ENCODE measurements at regions not wholly inside any gene's neighbourhood (a gene's known extent, or its start where the extent isn't known, plus 50 kb on each side); places are given as distances from the start of the nearest gene placed in this dataset.

DNA sequence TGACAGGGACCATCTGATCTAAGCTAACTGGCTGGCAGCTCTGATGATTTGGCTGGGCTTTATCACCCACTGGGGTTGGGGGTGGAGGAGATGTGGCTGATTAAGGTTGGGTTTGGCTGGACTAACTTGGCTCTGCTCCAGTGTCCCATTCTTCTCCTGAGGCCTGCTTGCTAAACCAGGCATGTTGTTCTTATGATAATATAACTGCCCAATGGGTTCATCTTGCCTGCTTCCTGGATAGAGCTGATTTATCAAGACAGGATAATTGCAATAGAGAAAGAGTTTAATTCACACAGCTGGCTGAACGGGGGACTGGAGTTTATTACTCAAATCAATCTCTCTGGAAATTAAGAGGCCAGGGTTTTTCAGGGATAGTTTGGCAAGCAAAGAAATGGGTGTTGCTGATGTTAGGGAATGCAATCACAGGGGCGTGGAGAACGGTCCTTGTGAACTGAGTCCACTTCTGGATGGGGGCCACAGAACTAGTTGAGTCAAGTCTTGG lies 150.4 kb downstream of the PTH2R start:
- Histone ChIP-seq H3K27ac (no peak overlapping the region), H3K4me3 (no peak overlapping the region)
- TF ChIP-seq, protein P1, sequence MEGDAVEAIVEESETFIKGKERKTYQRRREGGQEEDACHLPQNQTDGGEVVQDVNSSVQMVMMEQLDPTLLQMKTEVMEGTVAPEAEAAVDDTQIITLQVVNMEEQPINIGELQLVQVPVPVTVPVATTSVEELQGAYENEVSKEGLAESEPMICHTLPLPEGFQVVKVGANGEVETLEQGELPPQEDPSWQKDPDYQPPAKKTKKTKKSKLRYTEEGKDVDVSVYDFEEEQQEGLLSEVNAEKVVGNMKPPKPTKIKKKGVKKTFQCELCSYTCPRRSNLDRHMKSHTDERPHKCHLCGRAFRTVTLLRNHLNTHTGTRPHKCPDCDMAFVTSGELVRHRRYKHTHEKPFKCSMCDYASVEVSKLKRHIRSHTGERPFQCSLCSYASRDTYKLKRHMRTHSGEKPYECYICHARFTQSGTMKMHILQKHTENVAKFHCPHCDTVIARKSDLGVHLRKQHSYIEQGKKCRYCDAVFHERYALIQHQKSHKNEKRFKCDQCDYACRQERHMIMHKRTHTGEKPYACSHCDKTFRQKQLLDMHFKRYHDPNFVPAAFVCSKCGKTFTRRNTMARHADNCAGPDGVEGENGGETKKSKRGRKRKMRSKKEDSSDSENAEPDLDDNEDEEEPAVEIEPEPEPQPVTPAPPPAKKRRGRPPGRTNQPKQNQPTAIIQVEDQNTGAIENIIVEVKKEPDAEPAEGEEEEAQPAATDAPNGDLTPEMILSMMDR (IDR thresholded peaks at IDR 0.05), result no peak
- no peak for DNase-seq (ENCODE audit: low spot score)

DNA sequence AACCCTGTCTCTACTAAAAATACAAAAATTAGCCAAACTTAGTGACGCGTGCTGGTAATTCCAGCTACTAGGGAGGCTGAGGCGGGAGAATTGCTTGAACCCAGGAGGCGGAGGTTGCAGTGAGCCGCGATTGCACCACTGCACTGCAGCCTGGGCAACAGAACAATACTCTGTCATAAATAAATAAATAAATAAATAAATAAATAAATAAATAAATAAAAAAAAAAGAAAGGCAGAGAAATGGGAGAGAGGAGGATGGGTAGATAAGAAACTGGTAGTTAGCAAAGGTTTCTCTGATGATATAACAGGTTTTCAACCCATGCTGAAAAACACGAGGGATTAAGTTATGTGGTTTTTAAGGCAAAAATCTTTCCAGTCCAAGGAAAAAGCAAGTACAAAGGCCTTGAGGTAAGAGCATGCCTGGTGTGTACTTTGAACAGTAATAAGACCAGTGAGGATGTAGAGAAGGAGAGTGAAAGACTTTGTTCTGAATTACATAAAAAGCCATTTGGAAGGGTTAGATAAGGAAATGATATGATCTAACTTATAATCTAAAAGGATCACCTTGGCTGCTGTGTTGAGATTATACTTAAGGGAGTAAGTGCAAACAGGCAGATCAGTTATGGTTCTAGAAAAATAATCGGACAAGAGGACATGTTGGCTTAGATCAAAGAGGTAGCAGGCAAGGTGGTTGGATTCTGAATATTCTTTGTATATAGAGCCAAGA lies 159.3 kb downstream of the PTH2R start:
- TF ChIP-seq, protein P1 (IDR thresholded peaks at IDR 0.05), result no peak
- no peak for DNase-seq (ENCODE audit: low spot score)
- Histone ChIP-seq H3K4me3 (no peak overlapping the region), H3K27ac (no peak overlapping the region)

DNA sequence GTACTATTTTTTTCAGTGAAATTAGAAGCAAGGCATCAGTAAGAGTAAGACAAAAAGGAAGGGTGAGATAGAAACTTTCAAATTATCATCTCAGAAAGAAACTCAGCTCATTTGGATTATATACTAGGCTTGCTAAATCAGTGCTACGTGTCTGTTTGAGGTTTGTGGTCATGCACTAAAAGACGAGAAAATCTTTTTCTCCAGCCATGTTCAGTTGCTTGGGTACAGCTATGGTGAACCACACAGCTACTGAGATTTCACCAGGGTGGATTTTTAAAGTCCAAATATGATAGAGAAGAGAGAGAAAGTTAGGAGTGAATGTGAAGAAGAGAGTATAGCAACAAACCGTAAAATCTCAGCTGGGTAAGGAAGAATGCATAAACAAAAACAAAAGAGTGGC lies 161.6 kb downstream of the PTH2R start:
- Histone ChIP-seq H3K4me3 (no peak overlapping the region), H3K27ac (no peak overlapping the region)
- TF ChIP-seq, protein P1 (IDR thresholded peaks at IDR 0.05), result no peak
- DNase-seq (ENCODE audit: low spot score), result no peak

DNA sequence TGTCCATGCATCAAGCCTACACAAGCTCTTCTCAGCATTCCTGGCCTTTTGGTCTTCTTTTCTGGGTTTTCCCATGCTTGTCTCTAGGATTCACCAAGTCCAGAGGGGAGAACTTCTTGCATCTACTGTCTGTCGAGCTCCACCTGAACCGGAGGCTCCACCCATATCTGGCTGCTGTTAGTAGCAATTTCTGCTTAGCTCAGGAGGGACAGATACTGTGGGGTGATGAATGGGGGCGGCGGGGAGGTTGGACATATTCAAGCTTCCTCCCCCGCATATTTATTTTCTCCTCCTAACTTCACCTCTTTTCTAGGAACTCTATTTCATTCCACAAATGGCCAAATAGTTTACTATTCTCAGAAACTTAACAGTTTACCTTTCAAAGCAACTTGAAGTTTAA lies 163.5 kb downstream of the PTH2R start:
- Histone ChIP-seq H3K27ac (no peak overlapping the region), H3K4me3 (no peak overlapping the region)
- DNase-seq (ENCODE audit: low spot score), result no peak
- TF ChIP-seq, protein P1 (IDR thresholded peaks at IDR 0.05), result no peak

DNA sequence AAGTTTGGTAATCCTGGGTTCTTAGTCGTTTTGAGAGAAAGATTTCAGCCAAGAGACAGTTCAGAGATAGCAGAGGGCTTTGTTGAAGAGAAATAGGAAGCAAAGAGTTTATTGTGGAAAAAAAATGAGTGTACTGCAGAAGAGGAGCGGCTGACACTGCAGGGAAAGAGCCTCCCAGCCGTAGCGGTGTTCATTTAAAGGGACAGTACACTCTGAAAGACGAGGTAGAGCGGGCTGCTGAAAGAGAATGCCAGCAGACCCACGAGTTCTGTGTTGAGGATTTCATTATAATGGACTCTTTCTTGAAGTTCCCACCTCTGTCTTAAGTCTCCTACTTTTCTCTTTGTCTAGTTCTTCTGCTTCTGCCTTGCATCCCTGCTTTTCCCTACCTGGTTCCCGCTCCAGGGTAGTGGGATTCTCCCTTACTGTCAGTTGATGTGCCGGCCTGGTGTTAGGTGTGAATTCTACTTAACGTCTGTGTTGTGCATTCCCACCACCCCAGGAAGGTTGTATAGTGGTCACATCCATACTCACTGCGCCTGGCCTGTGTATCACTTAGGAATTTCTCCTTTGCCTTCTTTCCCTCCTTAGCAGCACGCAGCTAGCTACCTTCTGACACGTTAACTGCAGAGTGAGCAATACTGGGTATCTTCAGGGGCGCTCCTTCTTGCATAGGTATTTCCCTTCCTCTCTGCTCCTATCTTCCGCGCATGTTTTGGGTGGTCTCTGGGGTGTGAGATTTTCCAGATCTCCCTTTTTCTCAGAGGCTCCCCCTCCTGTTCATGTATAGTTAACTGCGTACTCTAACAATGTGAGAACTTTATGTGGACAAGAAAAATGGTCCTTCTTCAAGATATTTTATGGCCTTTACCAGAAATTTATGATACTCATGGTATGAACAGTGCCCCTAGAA lies 164.5 kb downstream of the PTH2R start:
- Histone ChIP-seq H3K27ac (no peak overlapping the region), H3K4me3 (no peak overlapping the region)
- no peak for DNase-seq (ENCODE audit: low spot score)
- TF ChIP-seq, protein P1 (IDR thresholded peaks at IDR 0.05), result no peak

DNA sequence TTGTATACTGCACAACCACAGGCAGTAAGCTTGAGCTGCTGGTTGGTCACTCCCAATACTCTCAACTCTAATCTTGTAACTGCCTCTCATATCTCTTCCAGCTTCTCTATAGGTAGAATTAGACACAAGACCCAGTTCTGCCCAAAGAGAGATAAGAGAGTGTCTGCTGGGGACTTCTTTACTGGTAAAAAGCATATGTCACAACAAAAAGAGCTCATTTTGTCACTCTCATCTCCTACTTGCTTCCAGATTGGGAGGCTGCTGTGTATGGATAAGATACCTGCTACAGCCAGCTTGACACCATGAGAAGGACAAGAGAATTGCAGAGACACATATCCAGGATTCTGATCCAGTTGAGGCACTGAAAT lies 165.2 kb downstream of the PTH2R start:
- TF ChIP-seq, protein P1 (IDR thresholded peaks at IDR 0.05), result no peak
- Histone ChIP-seq H3K4me3 (no peak overlapping the region), H3K27ac (no peak overlapping the region)
- DNase-seq (ENCODE audit: low spot score), result no peak
